Mesenchymal stem cell (in vitro differentiated cells and primary cell): ENCODE measurements at regions not wholly inside any gene's neighbourhood (a gene's known extent, or its start where the extent isn't known, plus 50 kb on each side); places are given as distances from the start of the nearest gene placed in this dataset.

Experiments used
- DNase-seq: peaks from one replicate; pipeline ENCODE4 v3.0.0-alpha.2; 2013
- H2AFZ ChIP-seq: one replicate; pipeline ENCODE4 v1.6.1; 2013; ENCODE audit warnings: low read depth, mild to moderate bottlenecking, control low read depth, inconsistent platforms, low read length, moderate library complexity
- H2AK5ac ChIP-seq: 2 replicates; pipeline ENCODE4 v1.6.1; 2013; ENCODE audit warnings: low read length, moderate library complexity, mild to moderate bottlenecking, inconsistent platforms; ENCODE audit not compliant: severe bottlenecking
- H2BK120ac ChIP-seq: one replicate; pipeline ENCODE4 v1.6.1; 2013; ENCODE audit warnings: low read depth, mild to moderate bottlenecking, inconsistent platforms, low read length, moderate library complexity
- H2BK12ac ChIP-seq, 2 experiments: one replicate each; pipeline ENCODE4 v1.6.1; 2013; ENCODE audit warnings: inconsistent platforms in 2 of 2, low read length in 2 of 2, mild to moderate bottlenecking in 2 of 2, moderate library complexity in 2 of 2, control low read depth in 1 of 2
- H2BK15ac ChIP-seq: one replicate; pipeline ENCODE4 v1.6.1; 2013; ENCODE audit warnings: mild to moderate bottlenecking, low read depth, inconsistent platforms; ENCODE audit not compliant: poor library complexity, severe bottlenecking
- H2BK5ac ChIP-seq: 2 replicates; pipeline ENCODE4 v1.6.1; 2013; ENCODE audit warnings: low read depth, mild to moderate bottlenecking, low read length, control low read depth, inconsistent platforms; ENCODE audit not compliant: poor library complexity, severe bottlenecking
- H3K14ac ChIP-seq, 2 experiments: one replicate each; pipeline ENCODE4 v1.6.1; 2013; ENCODE audit warnings: inconsistent platforms in 2 of 2, low read length in 2 of 2, control low read depth in 1 of 2, mild to moderate bottlenecking in 1 of 2, moderate library complexity in 1 of 2
- H3K18ac ChIP-seq, 2 experiments: one replicate each; pipeline ENCODE4 v1.6.1; 2013; ENCODE audit warnings: inconsistent platforms in 2 of 2, low read length in 2 of 2, control low read depth in 1 of 2, low read depth in 1 of 2, mild to moderate bottlenecking in 1 of 2
- H3K23ac ChIP-seq, 2 experiments: one replicate each; pipeline ENCODE4 v1.6.1; 2013; ENCODE audit warnings: inconsistent platforms in 2 of 2, low read length in 2 of 2, mild to moderate bottlenecking in 2 of 2, moderate library complexity in 2 of 2, control low read depth in 1 of 2
- H3K27ac ChIP-seq: 2 replicates; pipeline ENCODE4 v1.5.1; 2013; ENCODE audit warnings: mild to moderate bottlenecking, moderate library complexity, low read length, control low read depth, inconsistent platforms; ENCODE audit not compliant: poor library complexity, severe bottlenecking
- H3K27me3 ChIP-seq, 2 experiments: 2 replicates each; pipeline versions ENCODE4 v1.6.1 to v1.7.0; 2013; ENCODE audit warnings: low read length in 2 of 2, mild to moderate bottlenecking in 2 of 2, moderate library complexity in 2 of 2, control low read depth in 1 of 2, inconsistent platforms in 1 of 2; ENCODE audit not compliant: control insufficient read depth in 1 of 2, insufficient read depth in 1 of 2
- H3K36me3 ChIP-seq, 2 experiments: 2 replicates each; pipeline versions ENCODE4 v1.6.1 to v1.7.0; 2013; ENCODE audit warnings: low read length in 2 of 2, control low read depth in 1 of 2, inconsistent platforms in 1 of 2, low read depth in 1 of 2, mild to moderate bottlenecking in 1 of 2; ENCODE audit not compliant: insufficient read depth in 2 of 2, control insufficient read depth in 1 of 2
- H3K4ac ChIP-seq, 2 experiments: one replicate each; pipeline ENCODE4 v1.6.1; 2013; ENCODE audit warnings: inconsistent platforms in 2 of 2, low read length in 2 of 2, mild to moderate bottlenecking in 2 of 2, moderate library complexity in 2 of 2, control low read depth in 1 of 2, low read depth in 1 of 2
- H3K4me1 ChIP-seq: 2 replicates; pipeline ENCODE4 v1.6.1; 2013; ENCODE audit warnings: low read depth, low read length, control low read depth; ENCODE audit not compliant: control insufficient read depth, insufficient read depth
- H3K4me2 ChIP-seq: 2 replicates; pipeline ENCODE4 v1.6.1; 2013; ENCODE audit warnings: low read length, mild to moderate bottlenecking, inconsistent platforms; ENCODE audit not compliant: poor library complexity, severe bottlenecking
- H3K4me3 ChIP-seq, 2 experiments: 2 replicates each; pipeline versions ENCODE4 v1.5.1 to v1.7.0; 2013; ENCODE audit warnings: low read length in 2 of 2, mild to moderate bottlenecking in 2 of 2, control low read depth in 1 of 2, low read depth in 1 of 2; ENCODE audit not compliant: insufficient read depth in 1 of 2
- H3K79me1 ChIP-seq: replicated peaks from 2 replicates; pipeline ENCODE4 v1.6.1; 2013; ENCODE audit warnings: mild to moderate bottlenecking, control low read depth, low read length, inconsistent platforms; ENCODE audit not compliant: poor library complexity, severe bottlenecking
- H3K9ac ChIP-seq: 2 replicates; pipeline ENCODE4 v1.7.0; 2013; ENCODE audit warnings: mild to moderate bottlenecking, low read length, moderate library complexity
- H3K9me3 ChIP-seq: 2 replicates; pipeline ENCODE4 v1.7.0; 2013; ENCODE audit warnings: mild to moderate bottlenecking, low read length; ENCODE audit not compliant: control insufficient read depth
- H4K8ac ChIP-seq: one replicate; pipeline ENCODE4 v1.6.1; 2013; ENCODE audit warnings: inconsistent platforms, mild to moderate bottlenecking, low read length, moderate library complexity
- H4K91ac ChIP-seq: one replicate; pipeline ENCODE4 v1.6.1; 2013; ENCODE audit warnings: mild to moderate bottlenecking, low read length, inconsistent platforms
- WGBS: methylation state at CpG from one replicate; pipeline ENCODE4 v1.1.7; 2013; ENCODE audit warnings: mixed read lengths; 5-methylcytosine and 5-hydroxymethylcytosine counted together

GRCh38 chr17:71477356-71477755 is 643.5 kb upstream of the SOX9 start:
- H3K36me3 ChIP-seq = no peaks in the 10 kb centered on the region
- H2BK120ac ChIP-seq = no peak overlapping the region
- H4K8ac ChIP-seq = no peak overlapping the region
- no peak overlapping the region for H3K4ac ChIP-seq
- H3K4me3 ChIP-seq = no peak overlapping the region
- H3K14ac ChIP-seq = no peak overlapping the region
- no peak overlapping the region for H3K18ac ChIP-seq
- no peak overlapping the region for H3K27ac ChIP-seq
- H2AFZ ChIP-seq = no peak overlapping the region
- no peak overlapping the region for H3K4me2 ChIP-seq
- H3K9ac ChIP-seq = no peak overlapping the region
- H2BK15ac ChIP-seq = no peak overlapping the region
- DNase-seq = no peak
- H3K23ac ChIP-seq = no peak overlapping the region
- no peak overlapping the region for H4K91ac ChIP-seq
- H2BK12ac ChIP-seq = no peak overlapping the region
- H3K9me3 ChIP-seq = no peaks in the 10 kb centered on the region
- H3K4me1 ChIP-seq = no peaks in the 10 kb centered on the region
- no peaks in the 10 kb centered on the region for H3K79me1 ChIP-seq
- no peak overlapping the region for H2AK5ac ChIP-seq
- no CpG with 5 or more reads among the region's 2 CpGs for WGBS
- H3K27me3 ChIP-seq = no peaks in the 10 kb centered on the region
- H2BK5ac ChIP-seq = no peak overlapping the region

- H3K4me2 ChIP-seq = no peak overlapping the region
- 100% methylated on average over 1 of the region's 3 CpGs for WGBS
- DNase-seq = no peak
Measured at GRCh38 chr17:71480099-71480498, 640.7 kb upstream of the SOX9 start.

GRCh38 chr17:71482625-71483024 is 638.2 kb upstream of the SOX9 start:
- no peak overlapping the region for H2AFZ ChIP-seq
- no peak overlapping the region for H3K9ac ChIP-seq
- no peak overlapping the region for H3K23ac ChIP-seq
- H2BK12ac ChIP-seq = no peak overlapping the region
- no peak overlapping the region for H3K4ac ChIP-seq
- WGBS = no CpG with 5 or more reads among the region's 1 CpG
- no peaks in the 10 kb centered on the region for H3K9me3 ChIP-seq
- H3K27ac ChIP-seq = no peak overlapping the region
- H3K14ac ChIP-seq = no peak overlapping the region
- H3K18ac ChIP-seq = no peak overlapping the region
- no peak overlapping the region for H3K4me3 ChIP-seq
- no peaks in the 10 kb centered on the region for H3K36me3 ChIP-seq
- no peak for DNase-seq
- H2AK5ac ChIP-seq = no peak overlapping the region
- no peaks in the 10 kb centered on the region for H3K27me3 ChIP-seq
- H3K4me1 ChIP-seq = no peaks in the 10 kb centered on the region
- H4K8ac ChIP-seq = no peak overlapping the region
- H3K79me1 ChIP-seq = no peaks in the 10 kb centered on the region
- H2BK15ac ChIP-seq = no peak overlapping the region
- H3K4me2 ChIP-seq = no peak overlapping the region
- no peak overlapping the region for H2BK5ac ChIP-seq
- no peak overlapping the region for H2BK120ac ChIP-seq
- no peak overlapping the region for H4K91ac ChIP-seq

More at GRCh38 chr17:71480099-71480498, 640.7 kb upstream of the SOX9 start:
- H3K36me3 ChIP-seq = no peaks in the 10 kb centered on the region
- H2AK5ac ChIP-seq = no peak overlapping the region
- no peaks in the 10 kb centered on the region for H3K4me1 ChIP-seq
- no peak overlapping the region for H2BK15ac ChIP-seq
- H3K4ac ChIP-seq = no peak overlapping the region
- H3K27ac ChIP-seq = no peak overlapping the region
- no peak overlapping the region for H2BK12ac ChIP-seq
- H3K9ac ChIP-seq = no peak overlapping the region
- no peaks in the 10 kb centered on the region for H3K79me1 ChIP-seq
- no peak overlapping the region for H2BK120ac ChIP-seq
- no peak overlapping the region for H2BK5ac ChIP-seq
- no peaks in the 10 kb centered on the region for H3K9me3 ChIP-seq
- H3K18ac ChIP-seq = no peak overlapping the region
- H3K14ac ChIP-seq = no peak overlapping the region
- no peak overlapping the region for H4K91ac ChIP-seq
- H3K27me3 ChIP-seq = no peaks in the 10 kb centered on the region
- no peak overlapping the region for H3K23ac ChIP-seq
- no peak overlapping the region for H4K8ac ChIP-seq
- no peak overlapping the region for H2AFZ ChIP-seq
- H3K4me3 ChIP-seq = no peak overlapping the region

- Histone ChIP-seq H4K91ac (no peak overlapping the region), H2AK5ac (no peak overlapping the region), H2AFZ (no peak overlapping the region), H3K18ac (no peak overlapping the region), H3K27ac (no peak overlapping the region), H3K9me3 (no peaks in the 10 kb centered on the region), H3K79me1 (no peaks in the 10 kb centered on the region), H3K36me3 (no peaks in the 10 kb centered on the region), H3K4me3 (no peak overlapping the region), H3K4me1 (no peaks in the 10 kb centered on the region), H3K23ac (no peak overlapping the region), H3K9ac (no peak overlapping the region), H3K4ac (no peak overlapping the region), H2BK15ac (no peak overlapping the region), H4K8ac (no peak overlapping the region), H2BK5ac (no peak overlapping the region), H2BK12ac (no peak overlapping the region), H3K27me3 (no peaks in the 10 kb centered on the region), H2BK120ac (no peak overlapping the region), H3K14ac (no peak overlapping the region), H3K4me2 (no peak overlapping the region)
- WGBS = no CpG with 5 or more reads among the region's 1 CpG
- no peak for DNase-seq
Measured at GRCh38 chr17:71484546-71484945, 636.3 kb upstream of the SOX9 start.
